ENCODE measurements at regions not wholly inside any gene's neighbourhood (a gene's known extent, or its start where the extent isn't known, plus 50 kb on each side); places are given as distances from the start of the nearest gene placed in this dataset.

GRCh38 chr1:29744684-29745490, 508.6 kb downstream of the PTPRU start:
- DNase-seq: no peak

- DNase-seq: no peak
These were observed 507.6 kb downstream of the PTPRU start for GRCh38 chr1:29743931-29744330.

GRCh38 chr1:29743264-29743663, 506.9 kb downstream of the PTPRU start:
- no peak for DNase-seq

GRCh38 chr1:29739176-29739575, 502.9 kb downstream of the PTPRU start:
- no peak for DNase-seq

GRCh38 chr1:29736582-29737188, 500.4 kb downstream of the PTPRU start:
- DNase-seq: no peak

GRCh38 chr1:29732453-29732852, 496.1 kb downstream of the PTPRU start:
- DNase-seq: no peak

- DNase-seq: no peak
These were observed 494.3 kb downstream of the PTPRU start for GRCh38 chr1:29730623-29731022.

- no peak for DNase-seq
These were observed 493.0 kb downstream of the PTPRU start for GRCh38 chr1:29729281-29729680.

GRCh38 chr1:29728703-29729102, 492.4 kb downstream of the PTPRU start:
- DNase-seq: no peak

GRCh38 chr1:29725262-29725661, 488.9 kb downstream of the PTPRU start:
- DNase-seq: no peak

- no peak for DNase-seq
These were observed 486.3 kb downstream of the PTPRU start for GRCh38 chr1:29722598-29722997.

- DNase-seq: no peak
These were observed 482.9 kb downstream of the PTPRU start for GRCh38 chr1:29719253-29719652.

GRCh38 chr1:29718791-29719190, 482.5 kb downstream of the PTPRU start:
- DNase-seq: no peak

- no peak for DNase-seq
These were observed 480.0 kb downstream of the PTPRU start for GRCh38 chr1:29716306-29716705.

- DNase-seq: no peak
These were observed 477.5 kb downstream of the PTPRU start for GRCh38 chr1:29713857-29714256.

GRCh38 chr1:29712801-29713200, 476.5 kb downstream of the PTPRU start:
- DNase-seq: no peak

GRCh38 chr1:29712284-29712651, 475.9 kb downstream of the PTPRU start:
- DNase-seq: no peak

GRCh38 chr1:29711582-29712283, 475.4 kb downstream of the PTPRU start:
- DNase-seq: no peak

- no peak for DNase-seq
These were observed 473.5 kb downstream of the PTPRU start for GRCh38 chr1:29709704-29710280.

- DNase-seq: peak; percentile 56
These were observed 472.7 kb downstream of the PTPRU start for GRCh38 chr1:29708796-29709703.

GRCh38 chr1:29708381-29708780, 472.1 kb downstream of the PTPRU start:
- DNase-seq: no peak

- DNase-seq: no peak
These were observed 471.5 kb downstream of the PTPRU start for GRCh38 chr1:29707796-29708195.

GRCh38 chr1:29706936-29707335, 470.6 kb downstream of the PTPRU start:
- peak; percentile 49 for DNase-seq
